HEK293 (cell line): ENCODE measurements at regions not wholly inside any gene's neighbourhood (a gene's known extent, or its start where the extent isn't known, plus 50 kb on each side); places are given as distances from the start of the nearest gene placed in this dataset.

ENCODE experiments used
- CTCF ChIA-PET: fragments of 350-600 bp; formaldehyde crosslinking; extraction: SDS; loops from one replicate; lab custom pipeline; 2021; ENCODE audit warnings: antibody characterized with exemption; lab: Yijun Ruan, JAX
- POLR2A ChIA-PET: fragments of 300-600 bp; formaldehyde crosslinking; extraction: SDS; loops from one replicate; lab custom pipeline; 2020; ENCODE audit warnings: antibody characterized with exemption, inconsistent platforms; lab: Yijun Ruan, JAX
- H3K27ac ChIP-seq: fragments of 200-500 bp; sonication (Bioruptor generic); 2 replicates; pipeline ENCODE4 v1.5.1; 2014; ENCODE audit warnings: low read depth, low read length, control low read depth, inconsistent platforms; ENCODE audit errors: extremely low read depth
- H3K36me3 ChIP-seq, 2 experiments: fragments of 200-500 bp in 1 of 2; sonication (Bioruptor generic) in 1 of 2; 1 replicate in 1 of 2; 2 replicates in 1 of 2; pipeline ENCODE4 v1.5.1; 2014 to 2017; ENCODE audit warnings: inconsistent platforms in 2 of 2, low read length in 2 of 2; ENCODE audit not compliant: control insufficient read depth in 2 of 2, insufficient read depth in 1 of 2
- H3K4me1 ChIP-seq: fragments of 200-500 bp; sonication (Bioruptor generic); 2 replicates; pipeline ENCODE4 v1.5.1; 2014; ENCODE audit warnings: mild to moderate bottlenecking, low read length, inconsistent platforms; ENCODE audit not compliant: control insufficient read depth, insufficient read depth
- H3K4me3 ChIP-seq: 2 replicates; pipeline ENCODE4 v1.5.1; 2011; ENCODE audit warnings: low read depth, mild to moderate bottlenecking, control low read depth, low read length, moderate library complexity
- H3K9me3 ChIP-seq: fragments of 200-500 bp; sonication (Bioruptor generic); 2 replicates; pipeline ENCODE4 v1.5.1; 2014; ENCODE audit warnings: low read depth, low read length, inconsistent platforms; ENCODE audit not compliant: control insufficient read depth, insufficient read depth
- FEZF1 ChIP-seq: fragments of 450-650 bp; formaldehyde crosslinking; IDR thresholded peaks from 2 replicates; pipeline ENCODE4 v1.5.1; 2016; ENCODE audit warnings: missing biosample characterization, missing genetic modification characterization
- MYNN ChIP-seq: fragments of 450-650 bp; formaldehyde crosslinking; IDR thresholded peaks from 2 replicates; pipeline ENCODE4 v1.5.1; 2016; ENCODE audit warnings: missing biosample characterization, missing genetic modification characterization, borderline replicate concordance
- PRDM4 ChIP-seq: fragments of 450-650 bp; formaldehyde crosslinking; IDR thresholded peaks from 2 replicates; pipeline ENCODE4 v1.5.1; 2017; ENCODE audit warnings: missing biosample characterization, missing genetic modification characterization
- ZNF114 ChIP-seq: fragments of 450-650 bp; formaldehyde crosslinking; IDR thresholded peaks from 2 replicates; pipeline ENCODE4 v1.5.0; 2017; ENCODE audit warnings: missing biosample characterization, missing genetic modification characterization
- ZNF155 ChIP-seq: fragments of 450-650 bp; formaldehyde crosslinking; IDR thresholded peaks from 2 replicates; pipeline ENCODE4 v1.5.1; 2016; ENCODE audit warnings: missing biosample characterization, missing genetic modification characterization
- ZNF423 ChIP-seq: fragments of 450-650 bp; formaldehyde crosslinking; IDR thresholded peaks from 2 replicates; pipeline ENCODE4 v1.5.1; 2016; ENCODE audit warnings: missing biosample characterization, missing genetic modification characterization
- ZNF426 ChIP-seq: fragments of 450-650 bp; formaldehyde crosslinking; IDR thresholded peaks from 2 replicates; pipeline ENCODE4 v1.5.1; 2017; ENCODE audit warnings: missing biosample characterization, missing genetic modification characterization, mild to moderate bottlenecking, inconsistent platforms, moderate library complexity
- ZNF449 ChIP-seq: fragments of 450-650 bp; formaldehyde crosslinking; IDR thresholded peaks from 2 replicates; pipeline ENCODE4 v1.5.1; 2017; ENCODE audit warnings: missing biosample characterization, mild to moderate bottlenecking, missing genetic modification characterization, moderate library complexity
- ZNF501 ChIP-seq: fragments of 450-650 bp; formaldehyde crosslinking; IDR thresholded peaks from 2 replicates; pipeline ENCODE4 v1.5.1; 2016; ENCODE audit warnings: missing biosample characterization, missing genetic modification characterization
- ZNF529 ChIP-seq: fragments of 450-650 bp; formaldehyde crosslinking; IDR thresholded peaks from 2 replicates; pipeline ENCODE4 v1.5.1; 2017; ENCODE audit warnings: missing genetic modification characterization, missing biosample characterization; ENCODE audit not compliant: insufficient replicate concordance
- ZNF555 ChIP-seq: fragments of 450-650 bp; formaldehyde crosslinking; conservative IDR thresholded peaks from 2 replicates; pipeline ENCODE4 v1.5.1; 2017; ENCODE audit warnings: missing biosample characterization, mild to moderate bottlenecking, missing genetic modification characterization, inconsistent platforms
- ZNF600 ChIP-seq: fragments of 450-650 bp; formaldehyde crosslinking; IDR thresholded peaks from 2 replicates; pipeline ENCODE4 v1.5.1; 2016; ENCODE audit warnings: missing biosample characterization, missing genetic modification characterization
- ZNF623 ChIP-seq: fragments of 450-650 bp; formaldehyde crosslinking; IDR thresholded peaks from 2 replicates; pipeline ENCODE4 v1.5.1; 2016; ENCODE audit warnings: missing biosample characterization, missing genetic modification characterization
- ZNF677 ChIP-seq: fragments of 450-650 bp; IDR thresholded peaks from 2 replicates; pipeline ENCODE4 v1.5.0; 2018; ENCODE audit warnings: missing biosample characterization, mild to moderate bottlenecking, missing genetic modification characterization, moderate library complexity
- ZNF830 ChIP-seq: fragments of 450-650 bp; IDR thresholded peaks from 2 replicates; pipeline ENCODE4 v1.5.0; 2018; ENCODE audit warnings: missing biosample characterization, missing genetic modification characterization, low read depth, mild to moderate bottlenecking, moderate library complexity
- TF ChIP-seq, protein P1 (sequence below): fragments of 450-650 bp; formaldehyde crosslinking; optimal IDR thresholded peaks from 2 replicates; pipeline ENCODE3; 2016; ENCODE audit warnings: missing biosample characterization, mild to moderate bottlenecking, missing genetic modification characterization
- TF ChIP-seq, protein P2 (sequence below): fragments of 450-650 bp; formaldehyde crosslinking; IDR thresholded peaks from 2 replicates; pipeline ENCODE4 v1.5.1; 2016; ENCODE audit warnings: missing biosample characterization, missing genetic modification characterization, borderline replicate concordance
- TF ChIP-seq, protein P3 (sequence below): IDR thresholded peaks from 2 replicates; pipeline ENCODE4 v1.6.1; 2011; ENCODE audit warnings: mild to moderate bottlenecking, low read depth, low read length, borderline replicate concordance
- TF ChIP-seq, protein P4 (sequence below): fragments of 450-650 bp; formaldehyde crosslinking; IDR thresholded peaks from 2 replicates; pipeline ENCODE4; 2016; ENCODE audit warnings: missing biosample characterization, missing genetic modification characterization

DNA sequence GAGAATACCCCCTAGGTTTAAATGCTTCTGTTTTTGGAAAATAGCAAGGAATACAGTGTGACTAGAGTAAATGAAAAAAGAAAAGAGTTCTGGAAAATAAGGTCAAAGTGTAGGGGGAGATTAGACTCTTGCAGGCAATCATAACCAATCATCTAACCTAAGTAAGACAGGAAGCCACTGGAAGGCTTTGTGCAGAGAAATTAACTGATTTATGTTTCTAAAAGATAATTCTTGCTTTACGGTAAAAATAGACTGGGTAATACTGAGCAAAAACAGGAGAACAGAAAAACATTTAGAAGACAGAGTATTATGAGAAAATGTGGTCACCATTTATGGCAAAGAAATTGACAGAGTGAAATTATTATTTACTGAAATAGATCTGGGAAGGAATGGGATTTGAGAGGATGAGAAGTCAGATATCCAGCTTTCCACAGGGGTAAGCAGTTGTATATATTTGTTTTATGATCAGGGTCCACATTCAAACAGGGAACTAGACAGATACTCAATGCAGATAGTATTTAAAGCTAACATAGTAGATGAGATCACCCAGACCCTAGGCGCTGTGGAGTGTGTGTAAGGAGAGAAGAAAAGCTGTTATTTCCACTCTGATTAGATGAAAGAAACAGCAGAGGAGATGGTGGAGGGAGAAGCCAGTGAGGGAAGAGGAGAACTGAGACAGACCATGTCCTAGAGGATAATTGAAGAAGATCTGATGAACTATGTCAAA, 1225.3 kb downstream of the CDH11 start:
- Histone ChIP-seq H3K4me3 (no peak overlapping the region), H3K9me3 (no peaks in the 10 kb centered on the region), H3K36me3 (no peaks in the 10 kb centered on the region), H3K27ac (no peak overlapping the region)
- POLR2A ChIA-PET, result no interaction called here
- CTCF ChIA-PET, result interaction anchor here (0.6 kb wide), 1 partner anchor 724 kb away, joined by 3 read pairs; no protein-coding TSS in a partner anchor
- TF ChIP-seq ZNF529 (tag by site-specific recombination) (no peak), ZNF449 (tag by site-specific recombination) (no peak), PRDM4 (tag by site-specific recombination) (no peak), ZNF600 (tag by site-specific recombination) (no peak), ZNF155 (no peak), ZNF501 (tag by site-specific recombination) (no peak), ZNF426 (tag by site-specific recombination) (no peak), ZNF555 (no peak)
- TF ChIP-seq, all 188 proteins: peak for 0
- no peaks in the 10 kb centered on the region for H3K4me1 ChIP-seq

DNA sequence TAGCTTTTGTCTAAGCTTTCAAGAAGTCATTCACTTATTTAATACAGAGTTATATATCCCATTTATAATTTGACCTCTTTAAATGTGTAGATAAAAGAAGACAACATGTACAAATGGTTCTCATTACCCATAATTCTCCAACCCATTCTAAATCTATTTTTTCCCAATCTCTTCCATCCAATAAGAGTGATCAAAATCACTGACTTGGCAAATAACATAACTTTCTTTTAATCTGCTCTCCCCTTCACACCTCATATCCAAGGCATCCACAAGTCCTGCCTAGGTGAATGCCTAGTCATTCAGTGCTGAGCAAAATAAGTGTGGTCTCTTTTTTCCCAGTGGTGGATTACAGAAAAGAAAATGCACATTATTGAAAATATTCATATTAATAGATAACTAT, 1231.1 kb downstream of the CDH11 start:
- POLR2A ChIA-PET, result no interaction called here
- no peak overlapping the region for H3K27ac ChIP-seq
- CTCF ChIA-PET, result no interaction called here
- no peak for TF ChIP-seq MYNN (tag by site-specific recombination)
- TF ChIP-seq, protein P1, sequence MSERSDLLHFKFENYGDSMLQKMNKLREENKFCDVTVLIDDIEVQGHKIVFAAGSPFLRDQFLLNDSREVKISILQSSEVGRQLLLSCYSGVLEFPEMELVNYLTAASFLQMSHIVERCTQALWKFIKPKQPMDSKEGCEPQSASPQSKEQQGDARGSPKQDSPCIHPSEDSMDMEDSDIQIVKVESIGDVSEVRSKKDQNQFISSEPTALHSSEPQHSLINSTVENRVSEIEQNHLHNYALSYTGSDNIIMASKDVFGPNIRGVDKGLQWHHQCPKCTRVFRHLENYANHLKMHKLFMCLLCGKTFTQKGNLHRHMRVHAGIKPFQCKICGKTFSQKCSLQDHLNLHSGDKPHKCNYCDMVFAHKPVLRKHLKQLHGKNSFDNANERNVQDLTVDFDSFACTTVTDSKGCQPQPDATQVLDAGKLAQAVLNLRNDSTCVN (tag by site-specific recombination), result no peak
- no peak for TF ChIP-seq ZNF114 (tag by site-specific recombination)
- TF ChIP-seq FEZF1 (tag by site-specific recombination), result no peak
- no peak for TF ChIP-seq ZNF677 (tag by site-specific recombination)
- TF ChIP-seq, protein P2, sequence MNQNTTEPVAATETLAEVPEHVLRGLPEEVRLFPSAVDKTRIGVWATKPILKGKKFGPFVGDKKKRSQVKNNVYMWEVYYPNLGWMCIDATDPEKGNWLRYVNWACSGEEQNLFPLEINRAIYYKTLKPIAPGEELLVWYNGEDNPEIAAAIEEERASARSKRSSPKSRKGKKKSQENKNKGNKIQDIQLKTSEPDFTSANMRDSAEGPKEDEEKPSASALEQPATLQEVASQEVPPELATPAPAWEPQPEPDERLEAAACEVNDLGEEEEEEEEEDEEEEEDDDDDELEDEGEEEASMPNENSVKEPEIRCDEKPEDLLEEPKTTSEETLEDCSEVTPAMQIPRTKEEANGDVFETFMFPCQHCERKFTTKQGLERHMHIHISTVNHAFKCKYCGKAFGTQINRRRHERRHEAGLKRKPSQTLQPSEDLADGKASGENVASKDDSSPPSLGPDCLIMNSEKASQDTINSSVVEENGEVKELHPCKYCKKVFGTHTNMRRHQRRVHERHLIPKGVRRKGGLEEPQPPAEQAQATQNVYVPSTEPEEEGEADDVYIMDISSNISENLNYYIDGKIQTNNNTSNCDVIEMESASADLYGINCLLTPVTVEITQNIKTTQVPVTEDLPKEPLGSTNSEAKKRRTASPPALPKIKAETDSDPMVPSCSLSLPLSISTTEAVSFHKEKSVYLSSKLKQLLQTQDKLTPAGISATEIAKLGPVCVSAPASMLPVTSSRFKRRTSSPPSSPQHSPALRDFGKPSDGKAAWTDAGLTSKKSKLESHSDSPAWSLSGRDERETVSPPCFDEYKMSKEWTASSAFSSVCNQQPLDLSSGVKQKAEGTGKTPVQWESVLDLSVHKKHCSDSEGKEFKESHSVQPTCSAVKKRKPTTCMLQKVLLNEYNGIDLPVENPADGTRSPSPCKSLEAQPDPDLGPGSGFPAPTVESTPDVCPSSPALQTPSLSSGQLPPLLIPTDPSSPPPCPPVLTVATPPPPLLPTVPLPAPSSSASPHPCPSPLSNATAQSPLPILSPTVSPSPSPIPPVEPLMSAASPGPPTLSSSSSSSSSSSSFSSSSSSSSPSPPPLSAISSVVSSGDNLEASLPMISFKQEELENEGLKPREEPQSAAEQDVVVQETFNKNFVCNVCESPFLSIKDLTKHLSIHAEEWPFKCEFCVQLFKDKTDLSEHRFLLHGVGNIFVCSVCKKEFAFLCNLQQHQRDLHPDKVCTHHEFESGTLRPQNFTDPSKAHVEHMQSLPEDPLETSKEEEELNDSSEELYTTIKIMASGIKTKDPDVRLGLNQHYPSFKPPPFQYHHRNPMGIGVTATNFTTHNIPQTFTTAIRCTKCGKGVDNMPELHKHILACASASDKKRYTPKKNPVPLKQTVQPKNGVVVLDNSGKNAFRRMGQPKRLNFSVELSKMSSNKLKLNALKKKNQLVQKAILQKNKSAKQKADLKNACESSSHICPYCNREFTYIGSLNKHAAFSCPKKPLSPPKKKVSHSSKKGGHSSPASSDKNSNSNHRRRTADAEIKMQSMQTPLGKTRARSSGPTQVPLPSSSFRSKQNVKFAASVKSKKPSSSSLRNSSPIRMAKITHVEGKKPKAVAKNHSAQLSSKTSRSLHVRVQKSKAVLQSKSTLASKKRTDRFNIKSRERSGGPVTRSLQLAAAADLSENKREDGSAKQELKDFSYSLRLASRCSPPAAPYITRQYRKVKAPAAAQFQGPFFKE (tag by site-specific recombination), result no peak
- TF ChIP-seq, protein P3, sequence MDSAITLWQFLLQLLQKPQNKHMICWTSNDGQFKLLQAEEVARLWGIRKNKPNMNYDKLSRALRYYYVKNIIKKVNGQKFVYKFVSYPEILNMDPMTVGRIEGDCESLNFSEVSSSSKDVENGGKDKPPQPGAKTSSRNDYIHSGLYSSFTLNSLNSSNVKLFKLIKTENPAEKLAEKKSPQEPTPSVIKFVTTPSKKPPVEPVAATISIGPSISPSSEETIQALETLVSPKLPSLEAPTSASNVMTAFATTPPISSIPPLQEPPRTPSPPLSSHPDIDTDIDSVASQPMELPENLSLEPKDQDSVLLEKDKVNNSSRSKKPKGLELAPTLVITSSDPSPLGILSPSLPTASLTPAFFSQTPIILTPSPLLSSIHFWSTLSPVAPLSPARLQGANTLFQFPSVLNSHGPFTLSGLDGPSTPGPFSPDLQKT, result no peak
- TF ChIP-seq, protein P4, sequence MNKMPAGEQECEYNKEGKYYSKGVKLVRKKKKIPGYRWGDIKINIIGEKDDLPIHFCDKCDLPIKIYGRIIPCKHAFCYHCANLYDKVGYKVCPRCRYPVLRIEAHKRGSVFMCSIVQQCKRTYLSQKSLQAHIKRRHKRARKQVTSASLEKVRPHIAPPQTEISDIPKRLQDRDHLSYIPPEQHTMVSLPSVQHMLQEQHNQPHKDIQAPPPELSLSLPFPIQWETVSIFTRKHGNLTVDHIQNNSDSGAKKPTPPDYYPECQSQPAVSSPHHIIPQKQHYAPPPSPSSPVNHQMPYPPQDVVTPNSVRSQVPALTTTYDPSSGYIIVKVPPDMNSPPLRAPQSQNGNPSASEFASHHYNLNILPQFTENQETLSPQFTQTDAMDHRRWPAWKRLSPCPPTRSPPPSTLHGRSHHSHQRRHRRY (tag by site-specific recombination), result no peak
- no peak for TF ChIP-seq ZNF623
- no peak for TF ChIP-seq ZNF830 (tag by site-specific recombination)
- no peak for TF ChIP-seq ZNF423 (tag by site-specific recombination)

More for the DNA sequence above, 1231.1 kb downstream of the CDH11 start:
- Histone ChIP-seq H3K4me1 (no peaks in the 10 kb centered on the region), H3K4me3 (no peak overlapping the region), H3K36me3 (no peaks in the 10 kb centered on the region), H3K9me3 (no peaks in the 10 kb centered on the region)
